ENCODE measurements at regions not wholly inside any gene's neighbourhood (a gene's known extent, or its start where the extent isn't known, plus 50 kb on each side); places are given as distances from the start of the nearest gene placed in this dataset.

GRCh38 chr14:76272774-76273173 lies 103.2 kb upstream of the ESRRB start:
- TF ChIP-seq CTCF (IDR thresholded peaks at IDR 0.05 in 8 of 11, conservative IDR thresholded peaks at IDR 0.05 in 3 of 11) = no peak
- TF ChIP-seq POLR2A (IDR thresholded peaks at IDR 0.05) = no peak

Data from spleen (tissue), 7 donors.